Neural cell (in vitro differentiated cells): ENCODE measurements at regions not wholly inside any gene's neighbourhood (a gene's known extent, or its start where the extent isn't known, plus 50 kb on each side); places are given as distances from the start of the nearest gene placed in this dataset.

Experiments used
- H2AFZ ChIP-seq: fragments of 200-600, 300-800 bp; sonication (generic), shearing (Covaris generic); 2 replicates; pipeline ENCODE4 v1.6.0; 2014; ENCODE audit warnings: low read depth, mild to moderate bottlenecking, antibody characterized with exemption, low read length, moderate library complexity
- H3F3A ChIP-seq: fragments of 200-600 bp; shearing (Covaris generic); 2 replicates; pipeline ENCODE4 v1.6.1; 2016; ENCODE audit warnings: mild to moderate bottlenecking, moderate library complexity, mixed read lengths, antibody characterized with exemption, low read length; ENCODE audit not compliant: insufficient read depth, poor library complexity, severe bottlenecking
- H3K27ac ChIP-seq: fragments of 200-600, 300-800 bp; sonication (generic), shearing (Covaris generic); 2 replicates; pipeline ENCODE4 v1.5.1; 2014; ENCODE audit warnings: mild to moderate bottlenecking, low read length, moderate library complexity
- H3K27me3 ChIP-seq: fragments of 300-800, 200-600 bp; sonication (generic), shearing (Covaris generic); 2 replicates; pipeline ENCODE4 v1.6.0; 2014; ENCODE audit warnings: mild to moderate bottlenecking, low read depth, low read length, moderate library complexity; ENCODE audit not compliant: insufficient read depth
- H3K36me3 ChIP-seq: fragments of 300-800, 200-600 bp; sonication (generic), shearing (Covaris generic); 2 replicates; pipeline ENCODE4 v1.5.1; 2014; ENCODE audit warnings: mild to moderate bottlenecking, antibody characterized with exemption, low read length, moderate library complexity; ENCODE audit not compliant: insufficient read depth
- H3K4me2 ChIP-seq: fragments of 300-800, 200-600 bp; sonication (generic), shearing (Covaris generic); 2 replicates; pipeline ENCODE4 v1.6.0; 2014; ENCODE audit warnings: mild to moderate bottlenecking, low read length
- H3K4me3 ChIP-seq: fragments of 300-800, 200-600 bp; sonication (generic), shearing (Covaris generic); 2 replicates; pipeline ENCODE4 v1.5.1; 2014; ENCODE audit warnings: mild to moderate bottlenecking, low read length, moderate library complexity
- H3K79me2 ChIP-seq: fragments of 200-600 bp; shearing (Covaris generic); replicated peaks from 2 replicates; pipeline ENCODE4 v1.6.0; 2014; ENCODE audit warnings: mild to moderate bottlenecking, low read length, moderate library complexity; ENCODE audit not compliant: insufficient read depth
- H3K9ac ChIP-seq: fragments of 300-800, 200-600 bp; sonication (generic), shearing (Covaris generic); 2 replicates; pipeline ENCODE4 v1.6.1; 2016; ENCODE audit warnings: mild to moderate bottlenecking, low read length, mixed read lengths
- H3K9me2 ChIP-seq: fragments of 200-600 bp; shearing (Covaris generic); 2 replicates; pipeline ENCODE4 v1.6.1; 2016; ENCODE audit warnings: mild to moderate bottlenecking, low read length, mixed read lengths; ENCODE audit not compliant: insufficient read depth
- H3K9me3 ChIP-seq: fragments of 200-600, 300-800 bp; sonication (generic), shearing (Covaris generic); 2 replicates; pipeline ENCODE4 v1.6.1; 2016; ENCODE audit warnings: mild to moderate bottlenecking, mixed run types, low read length, moderate library complexity, mixed read lengths
- H4K20me1 ChIP-seq: fragments of 200-600 bp; shearing (Covaris generic); 2 replicates; pipeline ENCODE4 v1.6.1; 2016; ENCODE audit warnings: mild to moderate bottlenecking, mixed run types; ENCODE audit not compliant: insufficient read depth
- CTCF ChIP-seq: fragments of 450-650 bp; IDR thresholded peaks from 2 replicates; pipeline ENCODE4 v1.5.1; 2014; ENCODE audit warnings: antibody characterized with exemption, mild to moderate bottlenecking, moderate library complexity; ENCODE audit not compliant: poor library complexity, severe bottlenecking
- EP300 ChIP-seq: fragments of 450-650 bp; conservative IDR thresholded peaks from 2 replicates; pipeline ENCODE4 v1.6.1; 2014; ENCODE audit warnings: antibody characterized with exemption, mild to moderate bottlenecking, moderate library complexity; ENCODE audit not compliant: poor library complexity, severe bottlenecking
- EZH2 ChIP-seq: fragments of 200-600, 300-800 bp; shearing (Covaris generic), sonication (generic); IDR thresholded peaks from 2 replicates; pipeline ENCODE4 v1.6.1; 2014; ENCODE audit warnings: antibody characterized with exemption, low read length, borderline replicate concordance, mild to moderate bottlenecking; ENCODE audit not compliant: insufficient read depth, poor library complexity, severe bottlenecking
- MXI1 ChIP-seq: fragments of 450-650 bp; conservative IDR thresholded peaks from 2 replicates; pipeline ENCODE4 v1.6.1; 2014; ENCODE audit warnings: antibody characterized with exemption, mild to moderate bottlenecking; ENCODE audit not compliant: poor library complexity, severe bottlenecking
- POLR2AphosphoS5 ChIP-seq: IDR thresholded peaks from 2 replicates; pipeline ENCODE4 v1.6.1; 2012
- RAD21 ChIP-seq: fragments of 450-650 bp; conservative IDR thresholded peaks from 2 replicates; pipeline ENCODE4 v1.6.1; 2014; ENCODE audit warnings: antibody characterized with exemption, mild to moderate bottlenecking, moderate library complexity
- REST ChIP-seq: IDR thresholded peaks from 2 replicates; pipeline ENCODE4 v1.6.1; 2012; ENCODE audit warnings: borderline replicate concordance
- SMC3 ChIP-seq: fragments of 450-650 bp; conservative IDR thresholded peaks from 2 replicates; pipeline ENCODE4 v1.6.1; 2014; ENCODE audit warnings: antibody characterized with exemption, mild to moderate bottlenecking, moderate library complexity; ENCODE audit not compliant: poor library complexity
- TAF1 ChIP-seq: IDR thresholded peaks from 2 replicates; pipeline ENCODE4 v1.6.1; 2012; ENCODE audit warnings: low read depth

GRCh38 chr2:120443946-120444345, 98.0 kb downstream of the INHBB start:
- no peak overlapping the region for H2AFZ ChIP-seq
- H4K20me1 ChIP-seq, result no peaks in the 10 kb centered on the region
- no peak overlapping the region for H3K4me3 ChIP-seq
- no peaks in the 10 kb centered on the region for H3K9me2 ChIP-seq
- H3F3A ChIP-seq, result no peaks in the 10 kb centered on the region
- no peak overlapping the region for H3K27ac ChIP-seq
- no peaks in the 10 kb centered on the region for H3K9me3 ChIP-seq
- no peaks in the 10 kb centered on the region for H3K36me3 ChIP-seq
- H3K79me2 ChIP-seq, result no peaks in the 10 kb centered on the region
- TF ChIP-seq SMC3 (no peak), RAD21 (no peak), EP300 (no peak), TAF1 (no peak), MXI1 (no peak), POLR2AphosphoS5 (no peak), CTCF (no peak), EZH2 (no peak), REST (no peak)
- no peak overlapping the region for H3K4me2 ChIP-seq
- no peak overlapping the region for H3K9ac ChIP-seq
- peaks cover 42% of the 10 kb centered on the region for H3K27me3 ChIP-seq

- H3K9me3 ChIP-seq, result no peaks in the 10 kb centered on the region
- H3K79me2 ChIP-seq, result no peaks in the 10 kb centered on the region
- peaks cover 42% of the 10 kb centered on the region for H3K27me3 ChIP-seq
- H3K4me2 ChIP-seq, result no peak overlapping the region
- no peak overlapping the region for H3K27ac ChIP-seq
- H3K4me3 ChIP-seq, result no peak overlapping the region
- no peak overlapping the region for H3K9ac ChIP-seq
- H3F3A ChIP-seq, result no peaks in the 10 kb centered on the region
- H2AFZ ChIP-seq, result no peak overlapping the region
- H3K9me2 ChIP-seq, result no peaks in the 10 kb centered on the region
- no peaks in the 10 kb centered on the region for H3K36me3 ChIP-seq
- no peaks in the 10 kb centered on the region for H4K20me1 ChIP-seq
- TF ChIP-seq EP300 (no peak), CTCF (no peak)
These were observed 98.8 kb downstream of the INHBB start for GRCh38 chr2:120444691-120445240.
